HG02973 (cell line): ENCODE measurements at regions not wholly inside any gene's neighbourhood (a gene's known extent, or its start where the extent isn't known, plus 50 kb on each side); places are given as distances from the start of the nearest gene placed in this dataset.
"Not testable (repeated sequence)": the region's sequence is repeated elsewhere in the genome, so short reads cannot be mapped to it uniquely, and the experiment has no call there.

Experiments
- ATAC-seq: cut with Tn5 transposase; IDR thresholded peaks from one replicate; pipeline ENCODE4 v1.9.1; 2021; ENCODE audit warnings: moderate library complexity; ENCODE audit not compliant: unreplicated experiment

DNA sequence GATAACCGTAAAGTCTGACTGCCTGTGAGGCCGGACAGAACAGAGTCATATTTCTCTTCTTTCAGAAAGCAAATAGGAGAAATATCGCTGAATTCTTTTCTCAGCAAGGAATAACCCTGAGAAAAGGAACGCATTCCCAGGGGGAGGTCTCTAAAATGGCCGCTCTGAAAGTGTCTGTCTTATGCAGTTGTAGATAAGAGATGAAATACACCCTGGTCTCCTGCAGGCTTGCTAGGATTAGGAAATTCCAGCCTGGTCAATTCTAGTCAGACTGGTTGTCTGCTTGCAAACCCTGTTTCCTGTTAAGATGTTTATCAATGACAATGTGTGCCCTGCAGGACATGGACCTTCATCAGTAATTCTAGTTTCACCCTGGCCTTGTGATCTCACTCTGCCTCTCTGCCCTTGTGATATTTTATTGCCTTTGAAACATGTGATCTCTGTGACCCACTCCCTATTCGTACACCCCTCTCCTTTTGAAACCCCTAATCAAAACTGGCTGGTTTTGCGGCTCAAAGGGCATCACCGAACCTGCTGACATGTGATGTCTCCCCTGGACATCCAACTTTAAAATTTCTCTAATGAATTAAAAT is 934.8 kb upstream of the SPRY2 start:
- no peak for ATAC-seq

DNA sequence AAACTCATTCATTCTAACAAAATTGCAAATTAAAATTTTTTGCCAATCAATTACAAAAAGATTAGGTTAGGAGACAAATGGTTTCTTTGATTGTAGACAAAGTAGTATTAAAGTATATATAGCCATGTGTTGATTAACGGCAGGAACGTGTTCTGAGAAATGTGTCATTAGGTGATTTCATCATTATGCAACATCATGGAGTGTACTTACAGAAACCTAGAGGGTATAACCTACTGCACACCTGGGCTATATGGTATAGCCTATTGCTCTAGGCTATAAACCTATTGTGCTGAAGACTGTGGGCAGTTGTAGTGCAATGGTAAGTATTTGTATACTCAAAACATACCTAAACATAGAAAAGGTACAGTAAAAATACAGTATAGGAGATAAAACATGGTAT is 906.8 kb upstream of the SPRY2 start:
- ATAC-seq, result no peak

DNA sequence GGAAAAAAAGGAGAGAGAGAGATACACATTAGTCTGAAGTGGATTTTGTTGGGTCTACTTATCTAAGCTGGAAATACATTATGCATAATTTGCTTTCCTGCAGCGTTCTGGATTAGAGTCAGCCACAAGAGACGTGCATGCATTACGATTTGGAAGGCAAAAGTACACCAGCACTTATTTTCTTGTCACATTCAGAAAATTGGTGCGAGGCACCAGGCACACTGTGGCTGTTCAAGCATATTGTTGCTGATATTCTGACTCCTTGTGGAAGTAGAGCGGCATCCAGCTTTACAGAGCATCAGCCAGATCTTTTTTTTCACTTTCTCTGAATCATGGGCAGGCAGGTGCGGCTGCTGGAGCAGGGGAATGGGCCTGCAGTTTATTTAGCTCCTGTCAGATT is 905.6 kb upstream of the SPRY2 start:
- ATAC-seq, result no peak

DNA sequence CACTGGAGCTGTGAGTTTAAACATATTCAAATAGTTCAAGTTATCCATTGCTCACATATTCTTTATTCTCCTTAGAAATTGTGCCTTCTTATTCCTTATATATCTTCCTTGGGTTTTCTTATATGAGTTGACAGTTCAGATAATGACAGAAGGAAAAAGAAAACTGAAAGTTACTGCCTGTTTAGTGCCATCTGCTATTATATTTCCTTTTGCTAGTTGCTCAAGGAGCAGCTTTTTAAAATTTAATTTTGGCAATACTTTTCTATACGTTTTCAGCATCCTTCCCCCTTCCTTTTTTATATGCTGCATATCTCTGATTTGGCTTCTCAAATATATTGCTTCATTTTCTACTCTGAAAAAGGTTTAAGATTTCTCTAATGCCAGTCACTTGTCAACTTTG is 903.1 kb upstream of the SPRY2 start:
- no peak for ATAC-seq

DNA sequence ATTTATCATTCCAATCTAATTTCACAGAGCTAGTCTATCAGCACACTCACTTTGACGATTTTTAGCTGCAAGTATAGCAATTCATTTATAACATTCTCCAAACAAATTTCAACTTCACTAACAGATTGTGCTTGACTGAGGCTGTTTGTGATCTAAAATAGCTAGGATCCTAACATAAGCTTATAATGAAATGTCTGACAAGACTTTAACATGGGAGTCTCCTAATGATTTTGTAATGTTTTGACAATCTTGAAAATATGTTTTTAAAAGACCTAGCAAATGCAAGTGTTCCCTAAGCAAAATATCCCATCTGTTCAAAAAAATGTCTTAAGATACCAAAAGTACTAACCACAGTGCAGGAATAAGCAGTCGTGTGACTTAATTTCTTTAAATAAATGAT is 889.5 kb upstream of the SPRY2 start:
- ATAC-seq, result no peak

DNA sequence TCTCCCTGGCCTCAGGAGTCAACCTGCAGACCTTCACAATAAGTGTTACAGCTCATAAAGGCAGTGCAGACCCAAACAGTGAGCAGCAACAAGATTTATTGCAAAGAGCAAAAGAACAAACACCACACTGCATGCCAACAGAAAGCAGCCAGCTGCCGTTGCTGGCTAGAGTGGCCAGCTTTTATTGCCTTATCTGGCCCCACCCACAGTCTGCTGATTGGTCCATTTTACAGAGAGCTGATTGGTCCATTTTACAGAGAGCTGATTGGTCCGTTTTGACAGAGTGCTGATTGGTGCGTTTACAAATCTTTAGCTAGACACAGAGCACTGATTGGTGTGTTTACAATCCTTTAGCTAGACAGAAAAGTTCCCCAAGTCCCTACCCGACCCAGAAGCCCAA is 885.9 kb upstream of the SPRY2 start:
- ATAC-seq, result not testable (repeated sequence)

DNA sequence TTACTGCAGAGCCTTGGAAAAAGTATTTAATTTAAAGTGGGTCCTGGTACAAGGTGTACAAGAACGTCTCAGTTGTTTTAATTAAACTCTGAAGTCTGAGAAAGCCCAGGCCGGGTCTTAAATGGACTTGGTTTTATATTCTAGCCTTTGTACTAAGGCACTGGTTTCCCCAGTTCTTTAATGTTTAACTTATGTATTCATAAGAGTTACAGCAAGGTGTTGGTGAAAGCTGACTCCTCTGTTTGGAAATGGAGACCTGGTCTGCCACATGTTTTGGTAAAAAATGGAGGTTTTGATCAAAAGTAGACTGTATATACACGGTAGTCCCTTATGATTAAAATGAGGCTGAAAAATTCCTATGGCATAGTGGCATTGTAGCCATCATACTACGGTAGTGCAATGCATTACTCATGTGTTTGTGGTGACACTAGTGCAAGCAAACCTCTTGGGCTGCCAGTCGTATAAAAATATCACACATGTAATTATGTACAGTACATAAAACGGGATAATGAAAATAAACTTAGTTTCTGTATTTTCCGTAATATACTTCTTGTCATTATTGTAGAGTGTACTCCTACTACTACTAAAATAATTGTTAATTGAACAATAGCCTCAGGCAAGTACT is 883.4 kb upstream of the SPRY2 start:
- ATAC-seq, result no peak

DNA sequence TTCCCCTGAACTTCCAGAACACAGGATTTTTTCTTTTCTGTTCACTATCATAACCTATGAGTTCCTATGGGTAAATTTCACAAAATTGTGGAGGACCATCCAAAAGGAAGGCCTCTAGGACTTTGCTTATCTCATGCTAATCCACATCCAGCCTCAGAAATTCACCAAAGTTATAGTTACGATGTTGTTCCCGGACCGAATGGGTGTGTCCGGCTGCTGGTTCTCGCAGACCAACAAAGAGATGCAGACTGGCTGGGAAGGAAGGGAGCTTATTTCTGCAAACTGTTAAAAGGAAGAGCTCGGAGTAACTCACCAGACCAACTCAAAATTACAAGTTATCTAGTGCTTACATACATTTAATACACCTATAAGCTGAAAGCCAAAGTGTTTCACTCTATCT is 882.9 kb upstream of the SPRY2 start:
- ATAC-seq, result no peak

DNA sequence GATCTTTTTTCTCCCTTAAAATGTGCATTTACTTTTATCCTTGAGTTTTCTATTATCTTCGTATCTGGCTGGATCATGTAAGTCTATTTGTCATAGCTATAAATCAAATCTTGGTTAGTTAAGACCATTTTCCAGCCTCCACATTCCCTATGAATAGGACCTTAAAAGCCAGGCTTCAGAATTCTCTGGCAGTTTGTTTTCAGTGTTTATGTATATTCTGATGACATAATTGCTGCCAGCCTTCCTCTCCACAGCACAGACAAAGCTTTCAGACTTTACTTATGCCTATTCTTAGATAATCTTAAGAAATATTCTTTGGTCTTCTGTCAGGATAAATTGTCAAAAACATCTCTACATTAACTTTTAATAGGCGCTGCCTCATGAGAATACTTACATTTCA is 870.8 kb upstream of the SPRY2 start:
- ATAC-seq, result no peak

DNA sequence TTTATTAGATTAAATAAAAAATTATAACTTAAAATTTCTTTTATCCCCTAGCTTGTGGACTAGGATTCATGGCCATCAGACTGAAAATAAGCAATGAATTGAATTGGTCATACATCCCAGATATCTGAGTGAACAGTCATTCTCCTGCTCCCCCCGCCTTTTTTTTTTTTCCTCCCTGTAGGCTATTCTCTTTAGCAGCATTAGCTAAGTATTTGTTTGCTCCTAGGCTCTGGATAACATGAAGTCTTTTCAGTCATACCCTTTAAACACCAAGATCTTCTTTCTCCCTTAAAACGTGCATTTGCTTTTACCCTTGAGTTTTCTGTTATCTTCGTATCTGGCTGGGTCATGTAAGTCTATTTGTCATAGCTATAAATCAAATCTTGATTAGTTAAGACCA is 866.7 kb upstream of the SPRY2 start:
- no peak for ATAC-seq

DNA sequence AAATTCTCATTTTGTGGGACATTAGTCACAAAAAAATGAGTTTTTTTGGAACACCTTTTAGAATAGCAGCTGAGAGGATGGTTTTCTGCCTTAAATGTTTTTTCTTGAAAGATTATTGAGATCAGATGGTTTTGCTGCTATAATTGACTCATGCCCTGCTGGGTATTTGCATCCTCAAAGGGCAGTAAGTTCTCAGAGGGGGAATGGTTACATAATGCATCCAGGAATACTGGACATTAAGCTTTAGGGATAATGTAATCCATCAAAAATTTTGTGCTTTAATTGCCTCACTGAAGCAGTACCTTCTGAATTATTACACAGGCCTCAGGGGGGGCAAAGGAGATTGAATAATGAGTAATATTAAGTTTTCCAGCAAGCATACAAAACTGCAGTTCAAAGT is 866.3 kb upstream of the SPRY2 start:
- ATAC-seq, result no peak

DNA sequence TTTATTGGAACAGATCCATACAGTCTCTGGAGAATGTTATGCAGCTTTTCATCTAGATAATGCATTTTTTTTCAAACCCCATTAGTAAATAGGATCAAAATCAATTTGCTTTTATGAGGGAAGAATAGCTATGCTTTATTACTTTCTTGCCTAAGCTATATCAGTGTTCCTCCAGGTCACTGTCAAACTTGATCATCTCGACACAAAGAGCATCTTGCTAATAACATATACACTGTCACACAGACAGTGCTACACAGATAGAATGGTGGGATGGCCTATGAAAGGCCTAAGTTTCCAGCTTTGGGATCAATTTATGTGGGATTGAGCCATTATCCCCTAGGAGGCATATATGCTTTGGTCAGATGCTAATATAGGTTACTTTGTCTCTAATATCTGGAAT is 862.9 kb upstream of the SPRY2 start:
- no peak for ATAC-seq

DNA sequence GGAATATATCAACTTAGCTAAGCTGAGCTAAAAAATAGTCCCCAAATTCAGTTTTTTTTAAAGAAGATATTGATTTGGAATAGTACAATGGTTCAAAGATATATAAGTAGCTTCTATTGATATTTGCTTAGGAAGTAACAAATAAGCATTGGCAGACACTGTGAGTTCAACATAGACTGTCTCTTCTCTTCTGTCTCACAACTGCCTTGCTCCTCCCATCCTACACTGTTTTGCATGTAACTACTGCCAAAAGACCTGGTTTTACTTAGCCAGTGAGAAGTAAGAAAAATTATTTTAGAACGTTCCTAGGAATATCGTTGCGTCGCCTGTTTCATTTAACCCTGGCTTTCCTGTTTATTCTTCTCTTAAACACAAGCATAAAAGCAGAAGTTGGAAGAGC is 859.0 kb upstream of the SPRY2 start:
- no peak for ATAC-seq

DNA sequence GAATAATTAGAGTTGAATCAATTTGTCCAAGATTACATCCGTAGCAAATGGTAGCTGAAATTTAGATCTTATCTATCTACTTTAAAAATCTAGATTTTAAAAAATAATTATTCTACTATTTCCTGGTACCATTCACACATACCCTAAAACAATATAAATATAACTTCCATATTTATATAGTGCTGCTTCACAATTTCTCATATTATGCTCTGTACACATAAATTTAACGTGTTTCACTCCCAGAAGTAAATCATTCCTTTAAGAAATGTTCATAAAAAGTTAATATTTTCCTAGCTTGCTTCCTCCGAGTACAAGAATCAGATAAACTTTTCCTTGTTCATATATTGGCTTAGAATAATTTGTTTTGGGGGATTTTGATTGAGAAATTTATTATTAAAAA is 857.0 kb upstream of the SPRY2 start:
- no peak for ATAC-seq

DNA sequence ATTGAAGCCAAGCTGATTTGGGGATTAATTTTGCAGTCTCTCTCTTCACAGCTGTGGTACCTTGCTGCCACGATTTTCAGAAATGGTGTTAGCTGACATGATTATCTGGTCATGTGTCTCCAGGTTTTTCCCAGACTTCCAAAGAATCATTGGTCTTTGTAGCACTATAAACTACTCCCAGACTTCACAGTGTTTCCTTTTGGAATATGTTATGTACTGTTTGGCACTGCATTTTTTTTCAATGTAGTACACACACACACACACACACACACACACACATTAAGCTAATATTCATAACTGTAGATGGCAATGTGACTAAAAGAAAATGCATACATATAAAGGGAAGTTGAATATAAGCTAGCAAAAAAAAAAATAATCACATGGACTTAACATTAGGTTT is 856.6 kb upstream of the SPRY2 start:
- ATAC-seq, result no peak

DNA sequence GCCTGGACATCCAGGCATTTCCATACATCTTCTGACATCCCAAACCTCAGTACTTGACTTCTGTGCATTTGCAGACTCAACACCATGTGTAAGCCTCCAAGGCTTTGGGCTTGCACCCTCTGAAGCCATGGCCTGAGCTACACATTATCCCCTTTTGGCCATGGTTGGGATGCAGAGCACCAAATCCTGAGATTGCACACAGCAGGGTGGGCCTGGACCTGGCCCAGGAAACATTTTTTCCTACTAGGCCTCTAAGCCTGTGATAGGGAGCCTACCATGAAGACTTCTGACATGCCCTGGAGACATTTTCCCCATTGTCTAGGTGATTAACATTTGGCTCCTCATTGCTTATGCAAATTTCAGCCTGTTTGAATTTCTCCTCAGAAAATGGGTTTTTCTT is 853.4 kb upstream of the SPRY2 start:
- ATAC-seq, result no peak

DNA sequence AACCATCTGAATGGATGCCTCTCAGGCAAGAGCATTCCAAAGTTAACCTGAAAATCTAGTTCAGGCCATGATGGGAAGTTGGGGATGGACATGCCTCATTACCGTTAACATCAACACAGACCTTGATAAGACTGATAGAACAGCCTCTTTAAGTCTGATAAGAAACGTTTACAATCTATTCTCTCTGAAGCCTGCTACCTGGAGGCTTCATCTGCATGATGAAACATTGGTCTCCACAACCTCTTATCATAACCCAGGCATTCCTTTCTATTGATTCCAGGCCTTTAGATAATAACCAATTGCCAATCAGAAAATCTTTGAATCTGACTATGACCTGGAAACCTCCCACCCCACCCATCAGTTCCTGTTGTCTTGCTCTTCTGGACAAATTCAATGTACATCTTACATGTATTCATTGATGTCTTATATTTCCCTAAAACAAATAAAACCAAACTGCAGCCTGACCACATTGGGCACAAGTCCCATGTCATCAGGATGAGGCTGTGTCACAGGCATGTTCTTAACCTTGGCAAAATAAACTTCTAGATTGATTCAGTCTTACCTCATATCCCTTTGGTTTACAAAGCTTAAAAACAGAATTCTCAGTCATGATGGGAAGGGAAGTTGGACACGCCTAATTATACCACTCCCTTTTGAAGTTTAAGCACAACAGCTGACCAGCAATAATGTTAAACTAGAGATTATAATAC is 843.8 kb upstream of the SPRY2 start:
- no peak for ATAC-seq

DNA sequence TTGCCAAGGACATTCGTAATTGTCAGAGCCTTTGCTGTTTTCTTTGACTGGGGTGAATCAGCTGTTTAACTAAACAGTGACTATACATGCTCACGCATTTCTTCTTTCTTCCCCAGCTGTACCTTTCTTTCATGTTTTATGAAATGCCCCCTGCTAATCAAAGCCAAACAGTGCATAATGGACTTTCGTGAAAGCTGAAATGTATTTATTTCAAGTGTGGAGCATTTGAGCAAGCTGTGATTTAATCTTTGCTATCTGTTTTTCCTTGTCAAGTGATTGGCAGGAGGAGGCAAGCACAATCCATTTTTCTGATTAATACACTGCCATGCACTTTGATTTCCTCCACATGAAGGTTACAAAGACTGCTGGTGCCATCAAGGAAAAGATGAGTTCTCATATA is 831.7 kb upstream of the SPRY2 start:
- no peak for ATAC-seq

DNA sequence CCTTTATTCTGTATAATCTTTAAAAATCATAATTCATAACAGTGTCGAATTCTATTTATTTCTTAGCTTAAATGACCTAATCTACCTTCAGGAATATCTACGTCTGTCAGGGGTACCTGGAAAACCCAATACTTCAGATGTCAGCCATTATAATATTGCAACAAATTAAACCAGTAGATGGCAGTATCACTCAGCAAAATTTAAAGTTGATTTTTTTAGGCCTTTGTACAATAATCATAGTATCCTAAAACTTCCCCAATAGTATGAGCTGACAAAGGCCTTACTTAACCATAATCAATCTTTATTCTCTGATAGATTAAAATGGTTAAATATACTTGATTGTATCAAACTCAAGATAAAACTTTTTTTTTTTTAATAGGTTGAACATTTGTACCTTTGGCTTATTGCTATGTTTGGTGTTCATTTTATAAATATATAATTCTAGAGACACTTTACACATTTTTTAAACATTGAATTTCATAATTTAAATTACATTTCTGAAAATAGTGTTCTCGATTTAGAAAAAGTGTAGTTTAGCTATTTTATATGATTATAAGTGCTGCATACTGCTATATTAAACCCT is 830.2 kb upstream of the SPRY2 start:
- ATAC-seq, result no peak

DNA sequence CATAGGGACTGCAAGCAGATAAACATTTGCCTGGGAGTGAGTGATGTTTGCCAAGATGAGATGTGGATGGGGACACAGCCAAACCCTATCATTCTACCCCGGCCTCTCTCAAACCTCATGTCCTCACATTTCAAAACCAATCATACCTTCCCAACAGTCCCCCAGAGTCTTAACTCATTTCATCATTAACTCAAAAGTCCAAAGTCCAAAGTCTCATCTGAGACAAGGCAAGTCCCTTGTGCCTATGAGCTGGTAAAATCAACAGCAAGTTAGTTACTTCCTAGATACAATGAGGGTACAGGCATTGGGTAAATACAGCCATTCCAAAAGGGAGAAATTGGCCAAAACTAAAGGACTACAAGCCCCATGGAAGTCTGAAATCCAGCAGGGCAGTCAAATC is 822.9 kb upstream of the SPRY2 start:
- not testable (repeated sequence) for ATAC-seq

DNA sequence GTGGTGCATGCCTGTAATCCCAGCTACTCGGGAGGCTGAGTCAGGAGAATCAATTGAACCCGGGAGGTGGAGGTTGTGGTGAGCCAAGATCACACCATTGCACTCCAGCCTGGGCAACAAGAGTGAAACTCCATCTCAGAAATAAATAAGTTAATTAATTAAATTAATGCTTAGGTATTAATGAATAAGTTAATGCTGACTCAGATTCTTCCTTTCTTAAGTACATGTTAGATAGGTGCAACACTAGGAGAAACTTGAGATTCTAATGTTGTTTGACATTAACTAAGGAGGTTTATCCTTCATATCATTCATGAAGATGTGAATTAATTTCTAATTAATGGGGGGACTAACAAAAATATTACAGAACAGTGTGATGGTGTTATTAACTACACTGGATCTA is 812.6 kb upstream of the SPRY2 start:
- ATAC-seq, result no peak

DNA sequence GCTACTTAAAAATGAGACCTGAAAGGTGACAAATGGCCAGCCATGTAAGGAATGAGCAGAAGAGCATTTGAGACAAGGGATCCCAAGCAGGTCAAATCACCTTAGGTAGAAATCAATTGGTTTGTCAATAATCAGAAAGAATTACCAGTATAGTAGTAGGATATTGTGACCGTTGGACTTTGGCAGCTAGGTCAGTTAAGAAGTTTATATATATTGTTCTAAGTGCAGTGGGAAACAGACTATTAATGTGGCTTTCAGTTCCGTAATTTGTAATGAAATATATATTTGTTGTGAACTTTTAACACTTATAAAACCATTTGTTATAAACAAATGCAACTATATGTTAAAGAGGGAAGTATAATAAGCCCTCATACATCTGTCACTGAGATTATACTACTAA is 807.9 kb upstream of the SPRY2 start:
- no peak for ATAC-seq
